GM13976 (cell line): ENCODE measurements at regions not wholly inside any gene's neighbourhood (a gene's known extent, or its start where the extent isn't known, plus 50 kb on each side); places are given as distances from the start of the nearest gene placed in this dataset.

Experiments used
- DNase-seq: peaks from one replicate; pipeline ENCODE4 v3.0.0; 2012; ENCODE audit warnings: low spot score
- CTCF ChIP-seq: IDR thresholded peaks from 2 replicates; pipeline ENCODE4 v1.5.1; 2012; ENCODE audit warnings: borderline replicate concordance, mild to moderate bottlenecking; ENCODE audit not compliant: insufficient read depth; ENCODE audit errors: extremely low read depth, missing control alignments, control extremely low read depth
- in situ Hi-C: fragments of 300-500 bp; cut with MboI; formaldehyde crosslinking; loops from one replicate; pipeline ENCODE4 v1.12.0; 2022; ENCODE audit warnings: low sequenced_read_pairs, mixed read lengths, inconsistent platforms; ENCODE audit not compliant: unreplicated experiment

DNA sequence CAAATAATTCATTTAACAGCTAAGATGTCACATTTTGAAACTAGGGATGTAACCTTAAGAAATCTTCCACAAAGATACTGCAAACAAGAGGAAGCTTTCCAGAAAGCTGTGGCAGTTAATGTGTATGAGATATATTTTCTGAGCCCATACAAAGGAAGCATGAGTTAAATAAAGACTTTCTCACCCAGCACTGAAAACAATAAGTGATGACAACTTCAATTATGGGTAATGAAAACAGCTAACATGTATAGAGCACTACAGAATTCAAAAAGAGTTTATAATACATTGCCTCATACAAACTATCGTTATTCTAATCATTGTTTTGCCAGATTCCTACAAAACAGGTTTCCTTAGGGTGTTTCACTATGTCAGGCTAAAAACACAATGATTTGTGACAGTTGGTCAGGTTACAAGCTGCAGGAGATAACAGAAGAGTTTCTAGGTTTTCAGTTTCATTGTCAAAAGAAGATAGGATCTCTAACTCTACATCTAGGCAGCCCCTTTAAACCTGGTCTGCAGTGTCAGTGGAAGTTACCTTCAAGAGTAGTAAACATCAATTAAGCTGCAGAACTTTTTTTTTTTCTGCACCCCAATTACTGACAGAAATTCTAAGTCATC is 618.1 kb upstream of the ADGRL3 start:
- in situ Hi-C loops, result no loop called here
- DNase-seq, result no peak
- no peak for TF ChIP-seq CTCF

DNA sequence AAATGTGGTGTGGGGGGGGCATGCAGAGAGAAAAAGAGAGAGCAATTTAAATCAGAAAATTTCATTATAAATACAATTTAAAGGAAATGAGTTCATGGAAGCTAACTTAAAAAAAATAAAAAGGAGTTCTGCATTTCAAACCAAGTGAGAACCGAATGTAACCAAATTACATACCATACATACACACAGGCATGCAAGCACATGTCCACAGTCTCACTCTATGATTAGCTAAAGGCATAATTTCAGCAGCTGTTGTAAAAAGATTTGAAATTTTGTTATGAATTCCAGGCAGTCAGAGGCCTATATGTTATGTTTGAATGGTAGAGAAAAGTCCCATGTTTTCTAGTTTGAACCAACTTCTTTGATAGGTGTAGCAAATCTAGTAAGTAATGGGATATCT is 611.6 kb upstream of the ADGRL3 start:
- in situ Hi-C loops, result no loop called here
- DNase-seq, result no peak
- no peak for TF ChIP-seq CTCF

DNA sequence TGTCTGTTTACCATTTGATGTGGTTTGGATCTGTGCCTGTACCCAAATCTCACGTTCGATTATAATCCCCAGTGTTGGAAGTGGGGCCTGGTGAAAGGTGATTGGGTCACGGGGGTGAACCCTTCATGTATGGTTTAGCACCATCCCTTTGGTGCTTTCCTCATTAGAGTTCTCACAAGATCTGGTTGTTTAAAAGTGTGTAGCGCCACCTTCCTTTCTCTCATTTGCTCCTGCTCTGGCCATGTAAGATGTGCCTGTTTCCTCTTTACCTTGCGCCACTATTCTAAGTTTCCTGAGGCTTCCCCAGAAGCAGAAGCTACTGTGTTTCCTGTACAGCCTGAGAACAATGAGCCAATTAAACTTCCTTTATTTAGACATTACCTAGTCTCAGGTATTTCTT is 610.7 kb upstream of the ADGRL3 start:
- no peak for TF ChIP-seq CTCF
- DNase-seq, result no peak
- in situ Hi-C loops, result no loop called here

DNA sequence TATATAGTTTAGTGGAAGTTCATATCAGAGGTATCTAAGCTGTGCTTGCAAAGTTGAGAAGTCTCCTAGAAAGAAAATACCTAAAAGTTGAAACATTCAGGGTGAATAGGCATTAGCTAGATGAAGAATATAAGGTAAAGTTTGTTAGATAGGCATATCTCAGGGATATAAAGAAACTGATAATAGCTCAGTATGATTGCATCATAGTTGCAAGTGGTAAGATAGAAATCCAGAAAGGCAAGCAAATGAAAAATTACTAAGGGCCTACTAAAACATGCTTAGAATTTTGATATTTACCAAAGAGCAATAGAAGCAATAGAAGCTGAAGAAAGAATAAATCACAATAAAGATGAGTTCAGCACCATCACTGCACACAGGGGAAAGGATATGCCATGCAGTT is 610.0 kb upstream of the ADGRL3 start:
- no peak for DNase-seq
- no peak for TF ChIP-seq CTCF
- in situ Hi-C loops, result no loop called here

- TF ChIP-seq CTCF, result no peak
- in situ Hi-C loops, result no loop called here
- no peak for DNase-seq
These were observed 594.3 kb upstream of the ADGRL3 start for GRCh38 chr4:60605646-60606354.

DNA sequence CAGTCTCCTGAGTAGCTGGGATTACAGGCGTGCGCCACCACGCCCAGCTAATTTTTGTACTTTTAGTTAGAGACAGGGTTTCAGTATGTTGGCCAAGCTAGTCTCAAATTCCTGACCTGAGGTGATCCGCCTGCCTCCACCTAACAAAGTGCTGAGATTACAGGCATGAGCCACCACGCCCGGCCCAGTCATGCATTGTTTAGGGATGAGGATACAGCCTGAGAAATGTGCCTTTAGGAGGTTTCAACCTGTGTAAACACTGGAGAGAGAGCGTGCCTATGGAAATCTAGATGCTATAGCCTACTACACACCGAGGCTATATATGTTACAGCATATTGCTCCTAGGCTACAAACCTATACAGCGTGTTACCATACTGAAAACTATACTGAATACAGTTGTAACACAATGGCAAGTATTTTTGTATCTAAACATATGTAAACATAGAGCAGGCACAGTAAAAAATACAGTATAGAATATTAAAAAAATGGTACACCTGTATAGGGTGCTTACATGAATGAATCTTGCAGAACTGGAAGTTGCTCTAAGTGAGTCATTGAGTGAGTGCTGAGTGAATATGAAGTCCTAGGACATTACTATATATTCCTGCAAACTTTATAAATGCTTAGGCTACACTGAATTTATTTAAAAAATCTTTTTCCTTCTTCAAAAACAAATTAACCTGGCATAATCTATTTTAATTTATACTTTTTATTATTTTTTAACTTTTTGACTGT is 588.2 kb upstream of the ADGRL3 start:
- no peak for DNase-seq
- no peak for TF ChIP-seq CTCF
- in situ Hi-C loops, result no loop called here
